C4-2B (cell line): ENCODE measurements at regions not wholly inside any gene's neighbourhood (a gene's known extent, or its start where the extent isn't known, plus 50 kb on each side); places are given as distances from the start of the nearest gene placed in this dataset.
A peak's percentile ranks its signal among the peaks of the same experiment; 100 is the strongest.

ENCODE experiments used
- H3K27ac ChIP-seq: fragments of 450-650 bp; 2 replicates; pipeline ENCODE4 v1.5.1; 2017
- CTCF ChIP-seq: fragments of 450-650 bp; conservative IDR thresholded peaks from 2 replicates; pipeline ENCODE4 v1.5.1; 2017; ENCODE audit warnings: mild to moderate bottlenecking
- ZFX ChIP-seq: fragments of 450-650 bp; IDR thresholded peaks from 2 replicates; pipeline ENCODE4 v1.6.1; 2017

GRCh38 chr1:56418151-56418631, 161.2 kb downstream of the PLPP3 start:
- TF ChIP-seq ZFX (no peak), CTCF (no peak)
- peak overlapping the region; percentile 12; the same call in 1 of the 2 replicates for H3K27ac ChIP-seq

- H3K27ac ChIP-seq: peak overlapping the region; percentile 12; the same call in 1 of the 2 replicates
- TF ChIP-seq CTCF: no peak
- TF ChIP-seq ZFX: no peak
Observed at GRCh38 chr1:56417646-56418045, 161.7 kb downstream of the PLPP3 start.

- TF ChIP-seq ZFX: no peak
- no peak; the same call in 1 of the 2 replicates for TF ChIP-seq CTCF
- no peak overlapping the region for H3K27ac ChIP-seq
Observed at GRCh38 chr1:56416495-56416894, 162.9 kb downstream of the PLPP3 start.

- H3K27ac ChIP-seq: peak overlapping the region; percentile 68
Observed at GRCh38 chr1:56415720-56416119, 163.6 kb downstream of the PLPP3 start.

GRCh38 chr1:56415258-56415657, 164.1 kb downstream of the PLPP3 start:
- peak overlapping the region; percentile 68 for H3K27ac ChIP-seq
- TF ChIP-seq ZFX: no peak
- TF ChIP-seq CTCF: no peak

More at GRCh38 chr1:56415720-56416119, 163.6 kb downstream of the PLPP3 start:
- TF ChIP-seq ZFX (no peak), CTCF (no peak)

GRCh38 chr1:56414728-56415224, 164.6 kb downstream of the PLPP3 start:
- peak overlapping the region; percentile 68 for H3K27ac ChIP-seq
- no peak for TF ChIP-seq ZFX
- no peak for TF ChIP-seq CTCF

GRCh38 chr1:56413671-56414199, 165.6 kb downstream of the PLPP3 start:
- H3K27ac ChIP-seq: peak overlapping the region; percentile 68; the same call in 1 of the 2 replicates
- TF ChIP-seq CTCF: no peak
- no peak for TF ChIP-seq ZFX
